Skeletal muscle cell (primary cell): ENCODE measurements at regions not wholly inside any gene's neighbourhood (a gene's known extent, or its start where the extent isn't known, plus 50 kb on each side); places are given as distances from the start of the nearest gene placed in this dataset.

Experiments
- DNase-seq: peaks from one replicate; pipeline ENCODE4 v3.0.0-alpha.2; 2010; ENCODE audit warnings: low read depth
- H3K4me3 ChIP-seq: 2 replicates; pipeline ENCODE4 v1.5.1; 2011; ENCODE audit warnings: low read depth, mild to moderate bottlenecking, control low read depth, low read length, moderate library complexity

DNA sequence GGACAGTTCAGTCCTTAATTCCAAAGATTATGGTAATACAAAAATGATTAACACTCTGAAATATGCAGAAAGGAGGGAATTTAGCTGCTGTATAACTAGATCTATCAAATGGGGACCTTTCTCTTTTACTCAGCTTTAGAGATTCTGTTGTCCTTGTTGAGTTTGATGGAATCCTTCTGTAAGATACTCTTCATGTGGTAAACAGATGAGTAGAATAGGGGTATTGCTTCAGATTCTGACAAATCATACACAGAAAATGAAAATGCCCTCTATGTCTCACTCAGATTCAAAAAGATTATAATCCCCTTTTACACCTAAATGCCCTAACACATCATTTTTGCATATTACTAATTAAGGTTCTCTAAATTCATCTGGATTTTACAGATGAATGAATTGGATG, 50.7 kb downstream of the ARHGAP35 start:
- no peak for DNase-seq
- H3K4me3 ChIP-seq: no peak overlapping the region

DNA sequence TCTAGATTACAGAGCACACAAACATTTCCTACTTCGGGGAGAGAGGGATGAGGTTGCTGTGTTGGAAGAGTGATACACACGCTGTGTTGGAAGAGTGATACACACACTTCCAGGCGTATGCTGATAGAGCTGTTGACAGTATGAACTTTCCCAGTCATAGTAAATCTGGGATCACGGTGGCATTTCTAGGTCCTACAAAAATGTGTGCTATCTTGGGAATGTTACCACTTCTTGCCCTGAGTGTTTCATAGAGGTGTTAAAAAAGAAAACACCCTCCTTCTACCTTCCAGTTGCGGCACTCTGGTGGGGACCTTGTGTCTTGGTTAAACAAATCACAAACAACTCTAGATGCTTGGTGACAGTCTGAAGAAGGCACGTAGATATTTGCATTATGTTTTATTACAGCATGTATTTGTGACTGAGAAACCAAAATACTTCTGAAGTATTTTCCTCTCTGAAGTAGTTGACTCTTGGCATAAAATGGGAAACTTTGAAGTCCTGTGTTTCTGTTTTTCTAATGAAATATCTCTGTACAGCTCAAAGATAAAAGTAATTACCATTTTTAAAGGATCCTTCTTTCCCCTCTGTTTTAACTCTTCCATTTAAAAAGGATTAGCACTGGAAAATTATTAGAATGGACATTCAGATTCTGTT, 52.5 kb downstream of the ARHGAP35 start:
- no peak for DNase-seq
- no peak overlapping the region for H3K4me3 ChIP-seq

DNA sequence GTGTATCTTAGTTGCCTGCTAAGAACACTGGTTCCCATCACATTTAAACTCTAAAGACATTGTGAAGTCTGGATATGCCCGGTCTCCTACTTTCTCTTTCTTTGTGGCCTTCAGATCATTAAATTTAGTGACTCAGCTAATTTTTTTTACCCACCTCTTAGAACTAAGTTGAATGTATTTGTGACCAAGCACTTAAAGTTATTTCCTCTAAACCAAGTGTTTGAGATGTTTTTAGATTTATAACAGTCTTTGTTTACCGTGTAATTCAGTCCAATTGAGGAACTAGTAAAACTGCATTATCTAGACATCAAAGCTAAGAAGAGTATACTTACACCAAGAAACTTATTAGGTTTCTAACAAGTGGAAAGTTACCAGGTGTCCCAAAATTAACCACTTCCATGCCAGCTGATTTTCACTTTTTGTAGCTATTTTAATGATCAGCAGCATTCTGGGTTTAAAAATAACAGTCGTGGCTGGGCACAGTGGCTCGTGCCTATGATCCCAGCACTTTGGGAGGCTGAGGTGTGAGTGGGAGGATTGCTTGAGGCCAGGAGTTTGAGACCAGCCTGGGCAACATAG, 53.1 kb downstream of the ARHGAP35 start:
- H3K4me3 ChIP-seq: no peak overlapping the region
- no peak for DNase-seq

DNA sequence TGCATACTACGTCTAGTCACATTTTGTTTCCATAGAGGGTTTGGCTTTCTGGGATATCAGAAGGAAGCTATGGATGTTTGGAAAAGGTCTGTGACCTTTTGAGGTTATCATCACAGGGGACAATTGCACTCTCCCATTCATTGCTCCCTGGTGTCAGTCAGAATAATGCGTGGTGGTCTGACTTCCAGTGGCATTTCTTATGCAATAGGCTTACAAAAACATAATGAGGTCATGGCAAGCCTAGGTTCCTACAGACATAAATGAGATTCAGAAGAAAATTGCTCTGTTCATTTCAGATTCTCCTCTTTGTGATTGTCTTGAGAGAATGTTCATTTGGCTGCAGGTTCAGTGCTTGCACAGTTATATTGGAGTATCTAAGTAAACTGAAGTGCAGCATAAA, 54.6 kb downstream of the ARHGAP35 start:
- no peak overlapping the region for H3K4me3 ChIP-seq

DNA sequence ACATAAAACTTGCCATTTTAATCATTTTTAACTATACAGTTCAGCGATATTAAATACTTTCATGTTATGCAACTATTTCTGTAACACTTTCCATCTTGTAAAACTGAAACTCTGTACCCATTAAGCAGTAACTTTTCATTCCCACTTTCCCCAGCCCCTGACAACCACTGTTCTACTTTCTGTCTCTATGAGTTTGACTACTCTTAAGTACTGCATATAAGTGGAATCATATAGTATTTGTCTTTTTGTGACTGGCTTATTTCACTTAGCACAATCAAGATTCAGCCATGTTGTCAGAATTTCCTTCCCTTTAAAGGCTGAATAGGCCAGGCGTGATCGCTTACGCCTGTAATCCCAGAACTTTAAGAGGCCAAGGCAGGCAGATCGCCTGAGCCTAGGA, 56.2 kb downstream of the ARHGAP35 start:
- no peak overlapping the region for H3K4me3 ChIP-seq
- DNase-seq: no peak

More for the DNA sequence above, 54.6 kb downstream of the ARHGAP35 start:
- no peak for DNase-seq

DNA sequence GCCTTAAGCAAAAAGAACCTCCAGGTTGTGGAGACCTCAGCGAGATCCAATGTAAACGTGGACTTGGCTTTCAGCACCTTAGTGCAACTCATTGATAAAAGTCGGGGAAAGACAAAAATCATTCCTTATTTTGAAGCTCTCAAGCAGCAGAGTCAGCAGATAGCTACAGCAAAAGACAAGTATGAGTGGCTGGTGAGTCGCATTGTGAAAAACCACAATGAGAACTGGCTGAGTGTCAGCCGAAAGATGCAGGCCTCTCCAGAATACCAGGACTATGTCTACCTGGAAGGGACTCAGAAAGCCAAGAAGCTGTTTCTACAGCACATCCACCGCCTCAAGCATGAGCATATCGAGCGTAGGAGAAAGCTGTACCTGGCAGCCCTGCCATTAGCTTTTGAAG, 58.5 kb downstream of the ARHGAP35 start:
- H3K4me3 ChIP-seq: no peak overlapping the region
- DNase-seq: no peak

DNA sequence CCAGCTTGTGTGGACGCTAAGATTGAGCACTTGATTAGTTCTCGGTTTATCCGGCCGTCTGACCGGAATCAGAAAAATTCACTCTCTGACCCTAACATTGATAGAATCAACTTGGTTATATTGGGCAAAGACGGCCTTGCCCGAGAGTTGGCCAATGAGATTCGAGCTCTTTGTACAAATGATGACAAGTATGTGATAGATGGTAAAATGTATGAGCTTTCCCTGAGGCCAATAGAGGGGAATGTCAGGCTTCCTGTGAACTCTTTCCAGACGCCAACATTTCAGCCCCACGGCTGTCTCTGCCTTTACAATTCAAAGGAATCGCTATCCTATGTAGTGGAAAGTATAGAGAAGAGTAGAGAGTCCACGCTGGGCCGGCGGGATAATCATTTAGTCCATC, 59.6 kb downstream of the ARHGAP35 start:
- DNase-seq: no peak
- no peak overlapping the region for H3K4me3 ChIP-seq

DNA sequence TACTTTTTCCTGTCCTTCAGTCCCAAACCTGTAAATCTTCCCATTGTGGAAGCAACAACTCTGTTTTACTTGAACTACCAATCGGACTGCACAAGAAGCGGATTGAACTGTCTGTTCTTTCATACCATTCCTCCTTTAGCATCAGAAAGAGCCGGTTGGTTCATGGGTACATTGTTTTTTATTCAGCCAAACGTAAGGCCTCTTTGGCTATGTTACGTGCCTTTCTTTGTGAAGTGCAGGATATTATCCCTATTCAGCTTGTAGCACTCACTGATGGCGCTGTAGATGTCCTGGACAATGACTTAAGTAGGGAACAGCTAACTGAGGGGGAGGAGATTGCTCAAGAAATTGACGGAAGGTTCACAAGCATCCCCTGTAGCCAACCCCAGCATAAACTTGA, 60.3 kb downstream of the ARHGAP35 start:
- DNase-seq: no peak
- no peak overlapping the region for H3K4me3 ChIP-seq

DNA sequence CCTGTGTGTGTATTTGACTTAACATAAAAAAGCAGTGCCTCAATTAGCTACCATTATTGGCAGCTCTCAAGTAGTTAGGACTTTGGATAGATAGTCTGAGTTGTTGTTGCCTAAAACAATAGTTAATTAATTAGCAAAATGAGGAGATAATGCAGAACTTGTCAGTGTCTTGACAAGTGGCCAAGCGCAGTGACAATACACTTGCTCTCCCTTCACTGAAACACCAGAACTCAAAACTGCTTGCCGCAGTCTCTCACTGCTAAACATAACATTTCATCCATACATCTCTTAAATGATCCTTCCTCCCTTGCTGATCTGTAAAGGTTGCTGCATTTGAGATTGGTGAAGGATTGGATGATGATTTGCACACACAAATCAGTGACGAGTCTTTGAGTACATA, 61.7 kb downstream of the ARHGAP35 start:
- H3K4me3 ChIP-seq: no peak overlapping the region
- no peak for DNase-seq

DNA sequence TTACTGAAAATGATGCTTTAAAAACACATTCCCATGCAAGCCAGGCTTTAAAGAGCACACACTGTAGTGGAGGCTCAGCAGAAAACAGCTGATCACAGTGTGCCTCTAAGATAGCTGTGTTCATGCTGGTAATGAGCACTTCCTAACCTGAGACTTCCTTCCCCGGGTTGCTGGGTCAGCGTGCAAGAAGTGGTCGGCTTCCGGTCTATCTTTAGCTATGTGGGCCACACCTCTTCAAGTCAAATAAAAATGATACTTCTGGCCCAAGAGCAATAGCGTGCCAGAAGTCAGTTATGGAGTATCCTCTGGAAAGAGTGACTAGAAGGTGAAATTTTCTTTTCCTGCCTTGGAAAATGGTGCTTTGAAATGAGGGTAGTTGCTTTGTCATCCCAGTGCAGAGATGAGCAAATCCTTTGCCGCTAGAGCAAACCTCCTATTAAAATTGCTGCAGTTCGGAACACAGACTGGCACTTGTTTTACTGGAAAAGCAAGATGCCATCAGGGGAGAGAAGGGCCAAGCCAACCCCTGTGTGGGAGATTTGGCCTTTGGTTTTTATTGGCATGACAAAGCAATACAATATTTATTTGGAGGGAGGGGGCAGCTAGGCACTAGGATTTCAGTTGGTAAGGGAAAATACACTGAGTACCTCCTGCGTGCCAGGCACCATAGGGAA, 64.2 kb downstream of the ARHGAP35 start:
- no peak for DNase-seq
- no peak overlapping the region for H3K4me3 ChIP-seq

DNA sequence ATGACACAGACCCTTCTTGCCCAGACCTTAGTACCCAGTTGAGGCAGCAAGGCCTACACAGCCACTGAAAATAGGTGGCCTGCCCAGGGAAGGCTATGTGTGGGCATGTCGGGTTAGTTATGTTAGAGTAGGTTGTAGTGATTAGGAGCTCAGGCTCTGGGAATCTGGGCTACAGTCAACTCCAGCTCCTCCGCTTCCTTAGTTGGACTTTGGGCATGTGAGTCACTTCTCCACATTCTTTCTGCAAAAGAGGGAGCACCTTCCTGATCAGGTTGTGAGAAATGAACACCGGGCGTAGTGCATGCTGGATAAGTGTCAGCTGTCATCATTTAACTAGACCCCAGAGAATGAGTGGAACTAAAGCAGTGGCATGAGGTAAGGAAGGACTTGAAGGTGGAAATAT, 64.8 kb downstream of the ARHGAP35 start:
- no peak overlapping the region for H3K4me3 ChIP-seq
- DNase-seq: no peak

DNA sequence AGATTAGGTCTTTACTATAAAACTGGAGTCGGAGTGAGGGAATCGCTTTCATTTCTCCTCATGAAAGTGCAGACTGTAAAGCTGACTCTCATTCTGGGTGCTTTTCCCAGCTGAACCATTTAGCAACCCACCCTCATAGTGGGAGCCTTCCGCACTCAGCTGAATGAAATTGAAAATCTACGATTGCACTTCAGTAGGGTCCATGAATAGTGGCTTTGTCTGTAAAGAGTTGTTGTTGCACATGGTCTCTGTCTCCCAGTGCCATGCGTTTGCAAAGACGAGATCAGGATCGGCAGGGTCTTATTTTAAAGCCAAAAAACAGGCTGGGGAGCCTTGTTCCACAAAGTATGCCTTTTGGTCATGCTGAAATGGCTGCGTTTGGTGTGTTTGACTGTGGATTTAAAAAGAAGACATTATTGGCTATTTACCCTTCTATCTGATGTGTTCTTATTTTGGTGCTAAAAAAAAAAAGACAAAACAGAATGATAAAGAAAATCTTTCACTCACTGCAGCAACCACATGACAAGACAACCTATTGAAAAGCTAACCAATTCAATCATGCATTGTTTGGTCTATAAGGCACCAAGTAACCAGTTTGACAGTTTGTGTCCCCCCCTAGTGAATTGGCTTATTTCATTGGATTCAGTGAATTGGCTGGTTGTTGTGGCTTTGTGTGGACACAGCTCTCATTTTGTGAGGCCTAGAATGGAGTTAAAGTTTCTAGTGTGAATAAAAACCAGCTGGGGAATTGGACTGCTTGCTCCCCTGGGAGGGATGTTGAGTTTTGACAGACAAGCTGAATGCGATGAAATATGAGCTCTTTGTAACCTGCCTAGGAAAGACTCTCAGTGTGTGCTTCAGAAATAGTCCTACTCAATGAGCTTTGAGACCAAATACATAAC, 65.6 kb downstream of the ARHGAP35 start:
- no peak for DNase-seq

DNA sequence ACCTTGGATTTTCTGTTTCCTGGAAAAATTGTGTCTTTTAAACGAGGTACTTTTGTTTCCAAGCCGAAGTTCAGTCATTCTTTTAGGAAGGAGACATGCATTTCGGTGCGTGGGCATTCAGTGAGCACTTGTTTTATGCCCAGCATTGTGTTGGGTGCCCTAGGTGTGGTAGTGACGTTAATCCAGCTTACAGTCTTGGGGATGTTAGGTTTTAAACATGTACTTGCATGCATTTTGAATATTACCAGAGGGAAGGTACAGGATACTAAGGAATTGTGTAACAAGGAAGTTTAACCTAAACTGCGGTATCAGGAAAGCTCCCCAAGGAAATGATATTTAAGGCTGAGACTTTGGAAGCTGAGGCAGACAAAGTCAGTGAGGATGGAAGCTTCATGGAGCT, 66.3 kb downstream of the ARHGAP35 start:
- DNase-seq: no peak
- no peak overlapping the region for H3K4me3 ChIP-seq

More for the DNA sequence above, 65.6 kb downstream of the ARHGAP35 start:
- no peak overlapping the region for H3K4me3 ChIP-seq

DNA sequence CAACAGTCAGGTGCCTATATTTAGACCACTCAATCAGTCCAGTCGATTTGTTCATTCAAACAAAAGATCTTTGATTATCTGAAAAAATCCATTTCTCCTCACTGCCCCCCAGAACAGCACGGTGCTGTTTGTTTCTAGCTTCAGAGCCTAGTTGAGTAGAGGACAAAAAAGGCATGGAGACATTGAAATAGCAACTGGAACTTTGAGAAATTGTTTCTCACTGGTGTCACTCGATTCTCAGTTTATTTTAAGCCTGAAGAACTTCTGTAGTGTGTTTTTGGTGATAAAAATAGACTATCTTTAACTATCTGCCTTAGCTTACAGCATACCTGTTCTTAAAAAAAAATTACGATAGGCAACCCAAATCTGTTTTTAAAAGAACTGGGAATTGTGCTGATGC, 67.1 kb downstream of the ARHGAP35 start:
- no peak overlapping the region for H3K4me3 ChIP-seq
- no peak for DNase-seq

DNA sequence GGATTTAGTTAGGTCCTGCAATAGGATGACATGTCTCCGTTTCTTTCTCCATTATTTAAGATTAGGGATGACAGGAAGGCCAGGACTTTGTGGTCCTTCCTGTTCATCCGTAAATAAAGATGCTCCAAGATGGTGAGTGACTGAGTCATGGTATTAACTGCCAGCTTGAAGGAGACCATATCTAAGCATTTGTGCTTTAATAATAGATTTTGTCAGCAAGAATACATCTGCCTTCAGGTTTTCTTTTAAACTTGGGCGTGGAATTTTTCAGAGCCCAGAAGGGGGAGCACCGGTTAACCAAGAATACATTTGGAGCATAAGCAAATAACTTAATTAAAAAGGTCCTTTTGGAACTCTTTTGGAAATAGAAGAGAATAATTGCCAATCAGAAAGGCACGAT, 68.2 kb downstream of the ARHGAP35 start:
- no peak overlapping the region for H3K4me3 ChIP-seq
- no peak for DNase-seq

DNA sequence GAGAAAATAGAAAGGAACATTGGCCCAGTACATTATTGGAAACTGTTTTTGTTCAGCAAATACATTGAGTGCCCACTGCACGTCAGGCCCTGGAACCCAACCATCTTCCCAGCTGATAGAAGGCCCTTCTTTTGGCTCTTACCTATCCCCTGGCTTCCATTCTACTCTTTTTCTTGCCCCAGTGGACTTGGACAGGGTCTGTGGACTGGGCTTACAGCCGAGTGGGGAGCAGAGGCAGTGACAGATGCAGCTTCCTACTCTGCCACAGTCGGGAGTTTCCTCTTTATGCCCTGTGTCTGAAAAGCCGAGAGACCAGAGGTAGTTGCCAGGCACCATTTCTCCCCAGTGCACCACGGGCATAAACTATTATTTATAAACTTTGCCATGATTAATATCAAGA, 70.4 kb downstream of the ARHGAP35 start:
- H3K4me3 ChIP-seq: no peak overlapping the region
- DNase-seq: no peak

DNA sequence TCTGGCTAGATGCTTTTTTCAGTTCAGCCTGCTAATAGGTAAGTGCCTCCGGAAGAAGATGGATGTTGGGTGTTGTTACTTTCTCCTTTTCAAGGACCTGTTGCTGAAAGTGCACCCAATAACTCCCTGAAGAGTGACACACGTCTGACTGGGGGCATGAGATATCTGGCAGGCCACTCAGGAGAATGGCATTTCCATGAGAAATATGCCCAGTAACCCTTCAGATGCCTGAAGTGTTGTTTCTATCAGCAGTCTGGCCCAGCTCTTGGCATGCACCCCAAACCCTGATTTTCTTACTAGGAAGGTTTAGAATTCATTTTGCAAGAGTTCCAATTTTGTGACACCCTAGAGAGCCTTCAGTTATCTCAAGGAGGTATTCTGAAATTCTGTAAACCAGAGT, 71.5 kb downstream of the ARHGAP35 start:
- no peak overlapping the region for H3K4me3 ChIP-seq
- DNase-seq: no peak

DNA sequence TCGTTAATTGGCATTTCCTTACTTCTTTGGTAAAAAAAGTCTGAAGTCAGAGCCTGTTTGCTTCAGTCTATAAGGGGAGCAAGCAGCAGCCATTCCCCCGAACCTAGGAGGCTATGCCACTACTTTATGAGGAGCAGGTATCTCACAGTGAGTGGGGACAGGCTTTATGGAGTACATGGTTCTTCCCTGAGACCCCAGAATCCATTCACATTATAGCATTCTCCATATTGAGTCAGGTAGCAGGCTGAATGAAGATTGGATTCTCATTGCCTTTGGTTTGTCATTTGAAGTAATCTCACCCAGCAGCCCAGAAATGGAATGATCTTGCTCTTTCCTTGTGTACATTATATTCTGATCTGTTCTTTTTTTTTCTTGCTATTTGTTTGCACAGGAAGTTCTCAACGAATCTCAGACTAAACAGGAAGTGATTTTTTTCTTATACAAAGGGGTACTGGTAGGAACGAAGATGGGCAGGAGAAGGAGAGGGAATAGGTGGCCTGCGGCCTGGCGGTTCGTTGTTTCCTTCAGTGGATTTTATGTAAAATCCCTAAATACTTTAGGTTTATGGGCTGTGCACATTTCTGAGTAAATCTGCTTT, 74.4 kb downstream of the ARHGAP35 start:
- DNase-seq: no peak
- H3K4me3 ChIP-seq: no peak overlapping the region

DNA sequence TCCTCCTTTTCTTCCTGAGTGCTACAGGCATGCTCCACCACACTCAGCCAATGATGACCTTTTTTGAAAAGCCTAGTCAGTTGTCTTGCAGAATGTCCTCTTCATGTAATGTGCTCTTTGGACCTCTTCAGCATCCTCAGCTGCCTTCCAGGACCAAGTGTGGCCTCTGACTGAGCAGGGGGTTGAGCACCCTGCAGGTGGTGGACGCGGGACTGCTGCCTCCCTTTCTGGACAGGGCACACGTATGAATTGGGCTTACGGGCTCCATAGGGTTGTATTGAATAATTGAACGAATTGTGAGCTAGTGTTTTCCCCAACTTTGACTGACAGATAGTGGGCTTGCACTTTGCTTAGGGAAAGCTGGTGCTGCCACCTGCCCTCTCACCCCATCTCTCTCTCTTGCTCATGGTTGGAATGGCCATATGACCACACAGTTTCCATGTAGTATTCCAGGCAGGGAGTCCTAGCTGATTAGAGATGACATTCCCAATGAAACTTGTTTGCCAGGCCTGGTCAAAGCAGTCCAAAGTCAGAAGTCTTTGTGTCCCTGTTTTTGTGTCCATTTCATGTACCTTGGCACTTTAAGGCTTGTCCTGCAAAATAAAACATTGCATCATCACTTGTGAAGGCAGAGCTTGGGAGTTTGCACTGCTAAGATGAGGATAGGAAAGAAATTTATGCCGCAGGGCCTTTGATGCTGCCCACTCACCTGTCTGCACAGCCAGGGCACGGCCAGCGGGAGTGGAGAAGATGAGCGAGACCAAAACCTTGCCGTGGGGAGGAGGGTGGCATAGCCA, 76.3 kb upstream of the NPAS1 start:
- no peak for DNase-seq

More for the DNA sequence above, 76.3 kb upstream of the NPAS1 start:
- H3K4me3 ChIP-seq: no peak overlapping the region
